Keratinocyte (primary cell): ENCODE measurements at regions not wholly inside any gene's neighbourhood (a gene's known extent, or its start where the extent isn't known, plus 50 kb on each side); places are given as distances from the start of the nearest gene placed in this dataset.

Experiments used
- DNase-seq: peaks from one replicate; pipeline ENCODE4 v3.0.0-alpha.2; 2011; ENCODE audit warnings: low read depth, missing footprints, low spot score
- FAIRE-seq: peaks from 2 replicates; lab custom pipeline; 2011; peaks lifted over from hg19 to GRCh38; lab: Jason Lieb, UNC
- H2AFZ ChIP-seq: 2 replicates; pipeline ENCODE4 v1.6.0; 2012; ENCODE audit warnings: low read length, control low read depth, inconsistent platforms; ENCODE audit not compliant: control insufficient read depth
- H3K27ac ChIP-seq: 2 replicates; pipeline ENCODE4 v1.5.1; 2011; ENCODE audit warnings: low read length; ENCODE audit not compliant: control insufficient read depth, insufficient read depth
- H3K27me3 ChIP-seq: 3 replicates; pipeline ENCODE4 v1.6.0; 2011; ENCODE audit warnings: low read length; ENCODE audit not compliant: control insufficient read depth, insufficient read depth; ENCODE audit errors: extremely low read depth
- H3K36me3 ChIP-seq, 2 experiments: 2 replicates in 1 of 2; 3 replicates in 1 of 2; pipeline ENCODE4 v1.5.1; 2011; ENCODE audit warnings: low read length in 2 of 2, mild to moderate bottlenecking in 1 of 2; ENCODE audit not compliant: control insufficient read depth in 2 of 2, insufficient read depth in 2 of 2; ENCODE audit errors: extremely low read depth in 1 of 2
- H3K4me1 ChIP-seq: 3 replicates; pipeline ENCODE4 v1.5.1; 2011; ENCODE audit warnings: low read length; ENCODE audit not compliant: control insufficient read depth, insufficient read depth; ENCODE audit errors: extremely low read depth
- H3K4me2 ChIP-seq: 3 replicates; pipeline ENCODE4 v1.6.0; 2011; ENCODE audit warnings: low read depth, low read length; ENCODE audit not compliant: control insufficient read depth, insufficient read depth; ENCODE audit errors: extremely low read depth
- H3K4me3 ChIP-seq, 3 experiments: fragments of 200-600 bp in 1 of 3; sonication (generic) in 1 of 3; 2 replicates in 2 of 3; 3 replicates in 1 of 3; pipeline ENCODE4 v1.5.1; 2011 to 2016; ENCODE audit warnings: low read length in 3 of 3, mild to moderate bottlenecking in 3 of 3, control low read depth in 2 of 3, inconsistent platforms in 1 of 3, low read depth in 1 of 3, mixed read lengths in 1 of 3, mixed run types in 1 of 3, moderate library complexity in 1 of 3; ENCODE audit not compliant: control insufficient read depth in 2 of 3, insufficient read depth in 2 of 3; ENCODE audit errors: extremely low read depth in 1 of 3
- H3K79me2 ChIP-seq: 2 replicates; pipeline ENCODE4 v1.6.0; 2012; ENCODE audit warnings: low read length; ENCODE audit not compliant: control insufficient read depth, insufficient read depth
- H3K9ac ChIP-seq: 3 replicates; pipeline ENCODE4 v1.6.0; 2011; ENCODE audit warnings: low read length; ENCODE audit not compliant: control insufficient read depth, insufficient read depth; ENCODE audit errors: extremely low read depth
- H3K9me1 ChIP-seq: 3 replicates; pipeline ENCODE4 v1.6.0; 2011; ENCODE audit warnings: low read length; ENCODE audit not compliant: control insufficient read depth, insufficient read depth; ENCODE audit errors: extremely low read depth
- H3K9me3 ChIP-seq: 2 replicates; pipeline ENCODE4 v1.5.1; 2012; ENCODE audit warnings: low read depth, low read length; ENCODE audit not compliant: control insufficient read depth
- H4K20me1 ChIP-seq: 3 replicates; pipeline ENCODE4 v1.6.0; 2011; ENCODE audit warnings: low read length; ENCODE audit not compliant: control insufficient read depth, insufficient read depth; ENCODE audit errors: extremely low read depth
- EZH2 ChIP-seq: IDR thresholded peaks from one replicate; pipeline ENCODE4 v1.6.1; 2012; ENCODE audit warnings: inconsistent platforms, mild to moderate bottlenecking, low read length, moderate library complexity
- dilution Hi-C: fragments of 300-500 bp; cut with MboI; formaldehyde crosslinking; loops from one replicate; pipeline ENCODE4 v1.7.0; 2020; ENCODE audit warnings: low sequenced_read_pairs; ENCODE audit not compliant: extremely low pct_ligation_motif_present
- TF ChIP-seq, protein P1 (sequence below), 3 experiments: IDR thresholded peaks in 1 of 3; conservative IDR thresholded peaks in 1 of 3; optimal IDR thresholded peaks in 1 of 3; 2 replicates in 2 of 3; 3 replicates in 1 of 3; pipeline versions ENCODE3 to v1.5.1; 2011; ENCODE audit warnings: low read length in 3 of 3, mild to moderate bottlenecking in 3 of 3, moderate library complexity in 2 of 3, control low read depth in 1 of 3, inconsistent platforms in 1 of 3; ENCODE audit not compliant: insufficient read depth in 2 of 3; ENCODE audit errors: extremely low read depth in 1 of 3

DNA sequence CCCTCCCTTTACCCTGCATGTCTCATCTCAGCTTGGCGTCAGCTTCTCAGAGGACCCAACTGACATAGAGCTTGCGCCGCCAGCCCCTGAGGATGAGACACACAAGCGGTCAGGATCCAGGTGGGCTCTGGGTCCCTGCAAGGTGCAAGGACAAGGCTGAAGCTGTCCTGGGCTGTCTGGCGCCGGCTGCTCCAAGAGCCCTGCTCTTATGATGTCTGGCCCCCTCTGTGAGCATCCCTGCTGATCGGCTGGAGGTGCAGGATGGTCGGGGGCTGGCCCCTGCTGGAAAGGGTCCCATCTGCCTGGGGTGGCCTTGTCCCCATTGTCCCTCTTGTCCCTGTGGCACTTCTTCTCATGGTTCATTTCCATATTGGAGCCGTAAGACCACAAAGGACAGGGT is 479.0 kb downstream of the NPHP4 start:
- H3K4me1 ChIP-seq = no peaks in the 10 kb centered on the region
- H3K27ac ChIP-seq = no peak overlapping the region
- dilution Hi-C loops = no loop called here
- H3K36me3 ChIP-seq = no peaks in the 10 kb centered on the region
- no peak for DNase-seq
- H3K4me2 ChIP-seq = no peak overlapping the region
- H4K20me1 ChIP-seq = no peaks in the 10 kb centered on the region
- FAIRE-seq = no peak
- no peak overlapping the region for H3K4me3 ChIP-seq
- H3K9me3 ChIP-seq = no peaks in the 10 kb centered on the region
- H3K9me1 ChIP-seq = no peaks in the 10 kb centered on the region
- peaks cover 12% of the 10 kb centered on the region for H3K27me3 ChIP-seq
- TF ChIP-seq, protein P1, sequence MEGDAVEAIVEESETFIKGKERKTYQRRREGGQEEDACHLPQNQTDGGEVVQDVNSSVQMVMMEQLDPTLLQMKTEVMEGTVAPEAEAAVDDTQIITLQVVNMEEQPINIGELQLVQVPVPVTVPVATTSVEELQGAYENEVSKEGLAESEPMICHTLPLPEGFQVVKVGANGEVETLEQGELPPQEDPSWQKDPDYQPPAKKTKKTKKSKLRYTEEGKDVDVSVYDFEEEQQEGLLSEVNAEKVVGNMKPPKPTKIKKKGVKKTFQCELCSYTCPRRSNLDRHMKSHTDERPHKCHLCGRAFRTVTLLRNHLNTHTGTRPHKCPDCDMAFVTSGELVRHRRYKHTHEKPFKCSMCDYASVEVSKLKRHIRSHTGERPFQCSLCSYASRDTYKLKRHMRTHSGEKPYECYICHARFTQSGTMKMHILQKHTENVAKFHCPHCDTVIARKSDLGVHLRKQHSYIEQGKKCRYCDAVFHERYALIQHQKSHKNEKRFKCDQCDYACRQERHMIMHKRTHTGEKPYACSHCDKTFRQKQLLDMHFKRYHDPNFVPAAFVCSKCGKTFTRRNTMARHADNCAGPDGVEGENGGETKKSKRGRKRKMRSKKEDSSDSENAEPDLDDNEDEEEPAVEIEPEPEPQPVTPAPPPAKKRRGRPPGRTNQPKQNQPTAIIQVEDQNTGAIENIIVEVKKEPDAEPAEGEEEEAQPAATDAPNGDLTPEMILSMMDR (optimal IDR thresholded peaks at IDR 0.05 in 1 of 3, IDR thresholded peaks at IDR 0.05 in 1 of 3, conservative IDR thresholded peaks at IDR 0.05 in 1 of 3; ENCODE audit: extremely low read depth in 1 of 3, insufficient read depth in 2 of 3, low read length in 3 of 3) = no peak
- TF ChIP-seq EZH2 = no peak
- H3K9ac ChIP-seq = no peak overlapping the region
- no peaks in the 10 kb centered on the region for H3K79me2 ChIP-seq
- H2AFZ ChIP-seq = no peak overlapping the region

DNA sequence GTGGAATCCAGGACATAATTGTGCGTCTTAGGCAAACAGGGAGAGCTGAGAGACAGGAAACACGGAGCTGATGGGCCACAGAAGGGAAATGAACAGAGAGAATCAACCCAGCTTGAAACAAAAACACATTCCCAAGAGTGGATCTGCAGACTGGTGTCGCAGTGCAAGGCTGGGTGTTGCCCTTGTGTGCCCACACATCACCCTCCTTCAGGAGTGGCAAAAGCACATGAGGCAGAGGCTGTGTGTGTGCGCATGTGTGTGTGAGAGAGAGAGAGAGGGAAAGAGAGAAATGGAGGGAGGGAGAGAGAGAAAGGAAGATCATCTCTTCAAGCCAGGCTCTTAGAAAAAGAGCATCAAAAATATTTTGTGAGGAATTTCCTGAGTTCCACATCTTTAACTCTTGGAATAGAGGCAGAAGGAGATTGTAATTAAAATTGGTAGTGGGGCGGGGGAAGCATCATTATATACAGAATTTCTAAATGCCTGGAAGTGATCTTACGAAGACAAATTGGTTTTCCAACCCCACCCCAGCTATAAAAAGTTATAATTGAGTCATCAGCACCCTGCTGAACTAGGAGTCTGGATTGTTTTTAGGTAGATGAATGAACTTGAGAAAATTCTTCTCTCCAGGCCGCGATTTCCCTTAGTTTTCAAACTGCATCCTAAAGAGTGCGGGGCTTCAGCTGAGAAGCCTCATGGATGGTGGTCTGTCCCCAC is 480.7 kb downstream of the NPHP4 start:
- Histone ChIP-seq H3K27me3 (peaks cover 23% of the 10 kb centered on the region), H3K9ac (no peak overlapping the region), H3K4me1 (no peaks in the 10 kb centered on the region), H2AFZ (no peak overlapping the region), H3K79me2 (no peaks in the 10 kb centered on the region), H4K20me1 (no peaks in the 10 kb centered on the region), H3K9me1 (no peaks in the 10 kb centered on the region), H3K27ac (no peak overlapping the region), H3K4me3 (no peak overlapping the region), H3K9me3 (no peaks in the 10 kb centered on the region), H3K36me3 (no peaks in the 10 kb centered on the region), H3K4me2 (no peak overlapping the region)
- no peak for DNase-seq
- no peak for TF ChIP-seq EZH2
- TF ChIP-seq, protein P1 (optimal IDR thresholded peaks at IDR 0.05 in 1 of 3, IDR thresholded peaks at IDR 0.05 in 1 of 3, conservative IDR thresholded peaks at IDR 0.05 in 1 of 3; ENCODE audit: extremely low read depth in 1 of 3, insufficient read depth in 2 of 3, low read length in 3 of 3) = no peak
- no peak for FAIRE-seq
- dilution Hi-C loops = no loop called here
